Osteocyte (in vitro differentiated cells): ENCODE measurements at regions not wholly inside any gene's neighbourhood (a gene's known extent, or its start where the extent isn't known, plus 50 kb on each side); places are given as distances from the start of the nearest gene placed in this dataset.

Experiments used
- DNase-seq: peaks from one replicate; pipeline ENCODE4 v3.0.0; 2021; ENCODE audit warnings: mixed read lengths; ENCODE audit not compliant: unreplicated experiment; ENCODE audit errors: extremely low spot score
- H3K27ac Mint-ChIP-seq: one replicate; pipeline ENCODE4 v1.8.0; 2021; ENCODE audit warnings: mild to moderate bottlenecking, mixed read lengths; ENCODE audit not compliant: unreplicated experiment
- H3K27me3 Mint-ChIP-seq: one replicate; pipeline ENCODE4 v1.8.0; 2021; ENCODE audit warnings: mixed read lengths; ENCODE audit not compliant: unreplicated experiment
- H3K36me3 Mint-ChIP-seq: one replicate; pipeline ENCODE4 v1.8.0; 2021; ENCODE audit warnings: mixed read lengths; ENCODE audit not compliant: unreplicated experiment
- H3K4me1 Mint-ChIP-seq: one replicate; pipeline ENCODE4 v1.8.0; 2021; ENCODE audit warnings: mixed read lengths; ENCODE audit not compliant: unreplicated experiment
- H3K4me3 Mint-ChIP-seq: one replicate; pipeline ENCODE4 v1.8.0; 2021; ENCODE audit warnings: mild to moderate bottlenecking, moderate library complexity, mixed read lengths; ENCODE audit not compliant: unreplicated experiment
- H3K9me3 Mint-ChIP-seq: one replicate; pipeline ENCODE4 v1.8.0; 2021; ENCODE audit warnings: mixed read lengths; ENCODE audit not compliant: unreplicated experiment
- TF ChIP-seq, protein P1 (sequence below): fragments of 200-600 bp; sonication (generic); IDR thresholded peaks from 2 replicates; pipeline ENCODE4 v1.5.0; 2021; ENCODE audit warnings: antibody characterized with exemption, mild to moderate bottlenecking, moderate library complexity

DNA sequence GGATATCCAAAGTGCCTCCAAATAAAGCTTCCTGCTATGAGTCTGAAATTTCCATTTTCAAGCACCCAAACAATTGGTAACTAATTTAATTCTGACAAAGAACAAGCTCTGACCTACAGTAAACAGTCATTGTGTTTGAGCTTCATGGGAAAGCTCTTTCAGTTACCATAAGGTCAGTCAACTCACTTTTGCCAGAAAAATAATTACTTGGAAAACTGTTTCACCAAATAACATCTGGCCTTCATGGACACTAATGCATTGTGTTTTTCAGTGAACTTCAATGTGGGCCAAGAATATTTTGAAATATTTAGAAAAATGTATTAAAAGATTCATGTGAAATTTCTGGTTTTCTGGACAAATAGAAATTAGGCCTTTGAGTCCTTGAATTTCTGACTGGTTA is 369.9 kb downstream of the GALR1 start:
- no peaks in the 10 kb centered on the region for H3K36me3 Mint-ChIP-seq
- no peak for DNase-seq
- H3K4me3 Mint-ChIP-seq, result no peak overlapping the region
- peaks cover 13% of the 10 kb centered on the region for H3K9me3 Mint-ChIP-seq
- TF ChIP-seq, protein P1, sequence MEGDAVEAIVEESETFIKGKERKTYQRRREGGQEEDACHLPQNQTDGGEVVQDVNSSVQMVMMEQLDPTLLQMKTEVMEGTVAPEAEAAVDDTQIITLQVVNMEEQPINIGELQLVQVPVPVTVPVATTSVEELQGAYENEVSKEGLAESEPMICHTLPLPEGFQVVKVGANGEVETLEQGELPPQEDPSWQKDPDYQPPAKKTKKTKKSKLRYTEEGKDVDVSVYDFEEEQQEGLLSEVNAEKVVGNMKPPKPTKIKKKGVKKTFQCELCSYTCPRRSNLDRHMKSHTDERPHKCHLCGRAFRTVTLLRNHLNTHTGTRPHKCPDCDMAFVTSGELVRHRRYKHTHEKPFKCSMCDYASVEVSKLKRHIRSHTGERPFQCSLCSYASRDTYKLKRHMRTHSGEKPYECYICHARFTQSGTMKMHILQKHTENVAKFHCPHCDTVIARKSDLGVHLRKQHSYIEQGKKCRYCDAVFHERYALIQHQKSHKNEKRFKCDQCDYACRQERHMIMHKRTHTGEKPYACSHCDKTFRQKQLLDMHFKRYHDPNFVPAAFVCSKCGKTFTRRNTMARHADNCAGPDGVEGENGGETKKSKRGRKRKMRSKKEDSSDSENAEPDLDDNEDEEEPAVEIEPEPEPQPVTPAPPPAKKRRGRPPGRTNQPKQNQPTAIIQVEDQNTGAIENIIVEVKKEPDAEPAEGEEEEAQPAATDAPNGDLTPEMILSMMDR, result no peak
- no peaks in the 10 kb centered on the region for H3K4me1 Mint-ChIP-seq
- H3K27me3 Mint-ChIP-seq, result no peaks in the 10 kb centered on the region
- no peak overlapping the region for H3K27ac Mint-ChIP-seq

DNA sequence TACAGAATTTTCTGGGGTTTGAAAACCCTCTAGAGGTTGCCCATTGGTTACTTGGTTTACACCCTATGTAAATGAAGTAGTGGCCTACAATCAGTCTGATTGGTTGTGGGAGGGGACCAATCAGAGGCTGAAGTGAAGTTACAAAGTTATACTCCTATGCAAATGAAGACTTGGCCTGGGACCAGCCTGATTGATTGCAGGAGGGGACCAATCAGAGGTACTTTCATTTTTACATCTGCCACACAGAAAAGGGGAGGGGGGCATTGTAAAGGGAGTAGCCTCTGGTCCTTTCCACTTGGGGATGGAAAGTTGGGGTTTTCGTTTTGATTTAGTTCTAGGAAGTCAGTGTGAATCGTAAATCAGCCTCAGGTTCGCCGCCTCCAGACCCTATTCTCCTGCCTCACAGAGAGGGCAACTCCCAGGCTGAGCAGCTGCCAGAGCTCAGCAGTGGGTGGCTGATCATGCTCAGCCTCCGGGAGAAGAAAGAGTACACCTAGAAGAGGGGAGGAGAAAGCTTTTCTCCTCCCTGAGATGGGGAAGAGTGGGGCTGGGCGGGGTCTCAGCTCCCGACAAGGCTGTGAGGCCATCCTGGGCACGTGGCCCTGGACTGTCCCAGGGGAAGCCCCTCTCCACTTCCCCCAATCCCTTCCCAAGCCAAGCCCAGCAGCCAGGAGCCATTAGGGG is 372.5 kb downstream of the GALR1 start:
- H3K4me1 Mint-ChIP-seq, result no peaks in the 10 kb centered on the region
- H3K27me3 Mint-ChIP-seq, result no peaks in the 10 kb centered on the region
- TF ChIP-seq, protein P1, result no peak
- no peak overlapping the region for H3K4me3 Mint-ChIP-seq
- H3K27ac Mint-ChIP-seq, result no peak overlapping the region
- no peak for DNase-seq
- no peaks in the 10 kb centered on the region for H3K36me3 Mint-ChIP-seq
- H3K9me3 Mint-ChIP-seq, result peaks cover 10% of the 10 kb centered on the region

DNA sequence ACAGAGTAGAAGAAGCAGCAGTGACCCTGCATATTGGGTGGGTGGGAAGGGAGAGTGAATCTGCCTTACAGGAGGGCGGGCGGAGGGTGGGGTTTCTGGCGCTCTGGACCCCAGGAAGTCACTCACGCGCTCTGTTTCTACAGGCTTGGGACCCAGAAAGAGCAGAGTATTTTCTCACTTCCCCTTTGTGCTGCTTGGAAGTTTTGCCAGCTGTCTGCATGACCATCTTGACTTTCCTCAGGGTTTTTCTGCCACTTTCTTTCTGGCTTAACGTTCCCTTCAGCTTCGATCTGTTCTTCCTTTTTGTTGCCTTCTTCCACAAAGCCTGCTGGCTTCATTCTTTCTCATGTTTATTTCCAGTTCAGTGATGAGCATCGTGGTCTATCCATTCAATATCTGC is 383.1 kb downstream of the GALR1 start:
- TF ChIP-seq, protein P1, result no peak
- Mint-ChIP-seq H3K4me3 (no peak overlapping the region), H3K9me3 (peaks cover 15% of the 10 kb centered on the region), H3K27ac (no peak overlapping the region), H3K36me3 (no peaks in the 10 kb centered on the region), H3K4me1 (no peaks in the 10 kb centered on the region), H3K27me3 (no peaks in the 10 kb centered on the region)
- DNase-seq, result no peak

DNA sequence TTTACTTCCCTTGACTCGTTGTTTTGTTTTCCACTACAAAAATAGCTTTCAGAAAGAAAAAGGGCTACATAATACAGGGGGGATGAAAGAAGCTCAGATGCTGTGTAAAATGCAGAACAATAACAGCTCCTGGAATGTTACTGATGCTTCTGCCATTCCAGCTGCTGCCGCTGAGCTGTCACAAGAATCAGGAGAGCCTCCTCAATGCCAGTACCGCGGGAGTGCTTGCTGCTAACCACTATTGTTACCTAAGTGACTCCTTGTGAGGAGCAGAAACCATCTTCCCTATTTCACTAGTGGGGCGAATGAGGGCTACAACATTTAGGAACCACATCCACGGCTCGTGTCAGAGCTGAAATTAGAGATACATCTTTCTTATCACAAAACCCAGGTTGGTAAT is 384.8 kb downstream of the GALR1 start:
- no peaks in the 10 kb centered on the region for H3K27me3 Mint-ChIP-seq
- TF ChIP-seq, protein P1, result no peak
- H3K4me1 Mint-ChIP-seq, result no peaks in the 10 kb centered on the region

DNA sequence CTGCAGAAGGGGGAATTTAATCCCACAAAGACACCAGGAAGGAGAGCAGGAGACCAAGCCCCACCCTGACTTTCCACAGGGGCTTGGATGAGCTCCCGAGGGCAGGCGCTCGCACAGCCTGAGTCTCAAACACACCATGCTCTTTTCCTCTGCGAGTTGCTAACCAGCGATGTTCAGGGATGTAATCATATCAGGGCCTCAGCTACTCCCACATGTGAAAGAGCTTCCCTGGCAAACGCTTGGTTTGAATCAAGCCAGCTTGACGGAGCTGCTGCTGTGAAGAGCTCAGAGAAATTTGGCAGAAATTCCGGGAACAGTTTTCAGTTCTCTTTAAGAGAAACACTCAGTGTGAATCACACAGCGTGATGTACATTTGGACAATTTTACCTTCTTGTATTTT is 385.8 kb downstream of the GALR1 start:
- Mint-ChIP-seq H3K4me1 (no peaks in the 10 kb centered on the region), H3K4me3 (no peak overlapping the region), H3K9me3 (peaks cover 26% of the 10 kb centered on the region), H3K36me3 (no peaks in the 10 kb centered on the region), H3K27ac (no peak overlapping the region), H3K27me3 (no peaks in the 10 kb centered on the region)
- TF ChIP-seq, protein P1, result no peak
- DNase-seq, result no peak

More for the DNA sequence above, 384.8 kb downstream of the GALR1 start:
- no peaks in the 10 kb centered on the region for H3K36me3 Mint-ChIP-seq
- no peak for DNase-seq
- H3K9me3 Mint-ChIP-seq, result peaks cover 23% of the 10 kb centered on the region
- no peak overlapping the region for H3K4me3 Mint-ChIP-seq
- no peak overlapping the region for H3K27ac Mint-ChIP-seq
